ENCODE measurements at regions not wholly inside any gene's neighbourhood (a gene's known extent, or its start where the extent isn't known, plus 50 kb on each side); places are given as distances from the start of the nearest gene placed in this dataset.

GRCh38 chr11:126149759-126150625 is 61.5 kb downstream of the RPUSD4 start:
- no peaks in the 10 kb centered on the region for H3K4me1 ChIP-seq (ENCODE audit: control insufficient read depth in 1 of 2, low read depth in 2 of 2)
- no peak for ATAC-seq (ENCODE audit: insufficient number of reproducible peaks, low FRiP score, low read depth)
- no peak overlapping the region for H3K4me3 ChIP-seq
- no peaks in the 10 kb centered on the region for H3K9me3 ChIP-seq
- TF ChIP-seq, protein P1, sequence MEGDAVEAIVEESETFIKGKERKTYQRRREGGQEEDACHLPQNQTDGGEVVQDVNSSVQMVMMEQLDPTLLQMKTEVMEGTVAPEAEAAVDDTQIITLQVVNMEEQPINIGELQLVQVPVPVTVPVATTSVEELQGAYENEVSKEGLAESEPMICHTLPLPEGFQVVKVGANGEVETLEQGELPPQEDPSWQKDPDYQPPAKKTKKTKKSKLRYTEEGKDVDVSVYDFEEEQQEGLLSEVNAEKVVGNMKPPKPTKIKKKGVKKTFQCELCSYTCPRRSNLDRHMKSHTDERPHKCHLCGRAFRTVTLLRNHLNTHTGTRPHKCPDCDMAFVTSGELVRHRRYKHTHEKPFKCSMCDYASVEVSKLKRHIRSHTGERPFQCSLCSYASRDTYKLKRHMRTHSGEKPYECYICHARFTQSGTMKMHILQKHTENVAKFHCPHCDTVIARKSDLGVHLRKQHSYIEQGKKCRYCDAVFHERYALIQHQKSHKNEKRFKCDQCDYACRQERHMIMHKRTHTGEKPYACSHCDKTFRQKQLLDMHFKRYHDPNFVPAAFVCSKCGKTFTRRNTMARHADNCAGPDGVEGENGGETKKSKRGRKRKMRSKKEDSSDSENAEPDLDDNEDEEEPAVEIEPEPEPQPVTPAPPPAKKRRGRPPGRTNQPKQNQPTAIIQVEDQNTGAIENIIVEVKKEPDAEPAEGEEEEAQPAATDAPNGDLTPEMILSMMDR (IDR thresholded peaks at IDR 0.05), result no peak
- no peak for DNase-seq (ENCODE audit: low spot score)
- no peaks in the 10 kb centered on the region for H3K36me3 ChIP-seq
- H3K27me3 ChIP-seq (replicated peaks; ENCODE audit: insufficient read depth), result no peaks in the 10 kb centered on the region
- no peak overlapping the region for H3K27ac ChIP-seq

- H3K36me3 ChIP-seq, result no peaks in the 10 kb centered on the region
- DNase-seq (ENCODE audit: low spot score) (no peak), ATAC-seq (ENCODE audit: insufficient number of reproducible peaks, low FRiP score, low read depth) (no peak)
- no peak overlapping the region for H3K27ac ChIP-seq
- H3K4me1 ChIP-seq (ENCODE audit: control insufficient read depth in 1 of 2, low read depth in 2 of 2), result no peaks in the 10 kb centered on the region
- no peaks in the 10 kb centered on the region for H3K27me3 ChIP-seq (replicated peaks; ENCODE audit: insufficient read depth)
- H3K4me3 ChIP-seq, result no peak overlapping the region
- H3K9me3 ChIP-seq, result no peaks in the 10 kb centered on the region
- TF ChIP-seq, protein P1 (IDR thresholded peaks at IDR 0.05), result no peak
Observed at GRCh38 chr11:126148317-126148716, 63.1 kb downstream of the RPUSD4 start.

DNA sequence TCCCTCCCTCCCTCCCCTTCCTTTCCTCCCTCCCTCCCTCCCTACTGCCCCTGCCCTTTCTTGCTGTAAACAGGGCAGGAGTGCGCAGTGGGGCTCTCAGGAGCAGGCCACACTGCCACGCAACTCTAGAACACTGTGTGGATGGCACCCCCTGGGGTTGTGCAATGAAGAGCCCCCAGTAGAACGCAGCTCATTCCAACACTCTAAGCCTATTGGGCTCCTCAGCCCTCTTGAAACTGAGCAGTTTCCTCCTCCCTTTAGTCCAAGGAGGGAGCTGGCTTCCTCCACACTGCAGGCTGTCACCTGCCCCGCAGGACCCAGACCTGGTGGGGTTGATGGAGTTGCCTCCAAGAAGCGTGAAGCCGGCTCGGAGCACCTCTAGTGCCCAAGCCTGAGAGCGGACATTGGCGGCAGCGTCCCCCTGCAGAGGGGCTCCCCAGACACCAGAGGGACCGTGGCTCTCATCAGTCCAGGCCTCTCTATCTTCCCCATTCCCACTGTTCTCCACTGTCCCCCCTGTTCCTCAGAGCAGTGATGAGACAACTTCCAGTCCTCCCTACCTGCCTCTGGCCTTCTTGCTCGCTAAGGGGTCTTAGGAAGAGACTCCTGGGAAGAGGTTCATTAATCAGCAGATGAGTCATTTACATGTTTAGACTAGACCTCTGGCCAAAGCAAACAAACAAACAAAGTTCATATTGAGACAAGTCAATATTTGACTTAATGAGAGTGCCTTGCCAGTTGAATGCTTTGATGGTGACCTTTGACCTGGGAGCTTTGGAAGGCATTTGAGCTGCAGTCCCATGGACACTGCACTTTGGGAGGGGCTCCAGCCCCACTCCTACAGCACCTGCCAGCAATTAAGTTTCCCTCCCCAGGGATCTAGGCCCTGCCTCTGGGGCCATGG is 64.0 kb downstream of the RPUSD4 start:
- no peaks in the 10 kb centered on the region for H3K4me1 ChIP-seq (ENCODE audit: control insufficient read depth in 1 of 2, low read depth in 2 of 2)
- DNase-seq (ENCODE audit: low spot score), result no peak
- no peak overlapping the region for H3K27ac ChIP-seq
- TF ChIP-seq, protein P1 (IDR thresholded peaks at IDR 0.05), result no peak
- H3K36me3 ChIP-seq, result no peaks in the 10 kb centered on the region
- H3K27me3 ChIP-seq (replicated peaks; ENCODE audit: insufficient read depth), result no peaks in the 10 kb centered on the region
- no peaks in the 10 kb centered on the region for H3K9me3 ChIP-seq
- ATAC-seq (ENCODE audit: insufficient number of reproducible peaks, low FRiP score, low read depth), result no peak
- H3K4me3 ChIP-seq, result no peak overlapping the region

GRCh38 chr11:126146454-126147192 is 64.8 kb downstream of the RPUSD4 start:
- ATAC-seq (ENCODE audit: insufficient number of reproducible peaks, low FRiP score, low read depth) (no peak), DNase-seq (ENCODE audit: low spot score) (no peak)
- no peaks in the 10 kb centered on the region for H3K27me3 ChIP-seq (replicated peaks; ENCODE audit: insufficient read depth)
- no peaks in the 10 kb centered on the region for H3K4me1 ChIP-seq (ENCODE audit: control insufficient read depth in 1 of 2, low read depth in 2 of 2)
- no peaks in the 10 kb centered on the region for H3K36me3 ChIP-seq
- H3K27ac ChIP-seq, result no peak overlapping the region
- no peak overlapping the region for H3K4me3 ChIP-seq
- TF ChIP-seq, protein P1 (IDR thresholded peaks at IDR 0.05), result no peak
- no peaks in the 10 kb centered on the region for H3K9me3 ChIP-seq
